ENCODE measurements at regions not wholly inside any gene's neighbourhood (a gene's known extent, or its start where the extent isn't known, plus 50 kb on each side); places are given as distances from the start of the nearest gene placed in this dataset.

DNA sequence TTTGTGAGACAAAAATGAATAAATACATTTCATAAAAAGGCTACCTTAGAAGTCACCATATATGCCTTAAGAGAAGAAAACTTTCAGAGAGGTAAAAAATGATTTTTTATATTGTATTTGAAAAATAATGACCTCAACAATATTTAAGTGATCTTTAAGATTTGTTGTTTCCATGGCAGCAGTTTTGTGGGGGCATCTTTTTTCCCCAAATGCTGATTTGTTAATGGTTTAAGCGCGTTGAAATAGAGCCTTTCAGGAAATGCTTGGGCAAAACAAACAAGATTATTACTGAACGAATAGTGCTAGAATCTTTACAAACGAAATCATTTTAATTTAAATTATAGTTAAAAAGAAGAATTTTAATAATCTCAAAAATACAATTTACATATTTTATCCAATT lies 103.1 kb upstream of the MYO16 start:
- TF ChIP-seq, protein P1, sequence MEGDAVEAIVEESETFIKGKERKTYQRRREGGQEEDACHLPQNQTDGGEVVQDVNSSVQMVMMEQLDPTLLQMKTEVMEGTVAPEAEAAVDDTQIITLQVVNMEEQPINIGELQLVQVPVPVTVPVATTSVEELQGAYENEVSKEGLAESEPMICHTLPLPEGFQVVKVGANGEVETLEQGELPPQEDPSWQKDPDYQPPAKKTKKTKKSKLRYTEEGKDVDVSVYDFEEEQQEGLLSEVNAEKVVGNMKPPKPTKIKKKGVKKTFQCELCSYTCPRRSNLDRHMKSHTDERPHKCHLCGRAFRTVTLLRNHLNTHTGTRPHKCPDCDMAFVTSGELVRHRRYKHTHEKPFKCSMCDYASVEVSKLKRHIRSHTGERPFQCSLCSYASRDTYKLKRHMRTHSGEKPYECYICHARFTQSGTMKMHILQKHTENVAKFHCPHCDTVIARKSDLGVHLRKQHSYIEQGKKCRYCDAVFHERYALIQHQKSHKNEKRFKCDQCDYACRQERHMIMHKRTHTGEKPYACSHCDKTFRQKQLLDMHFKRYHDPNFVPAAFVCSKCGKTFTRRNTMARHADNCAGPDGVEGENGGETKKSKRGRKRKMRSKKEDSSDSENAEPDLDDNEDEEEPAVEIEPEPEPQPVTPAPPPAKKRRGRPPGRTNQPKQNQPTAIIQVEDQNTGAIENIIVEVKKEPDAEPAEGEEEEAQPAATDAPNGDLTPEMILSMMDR (IDR thresholded peaks at IDR 0.05): no peak
- no peak for TF ChIP-seq ZFX (IDR thresholded peaks at IDR 0.05; ENCODE audit: borderline replicate concordance)
